Fibroblast of pulmonary artery (primary cell): ENCODE measurements at regions not wholly inside any gene's neighbourhood (a gene's known extent, or its start where the extent isn't known, plus 50 kb on each side); places are given as distances from the start of the nearest gene placed in this dataset.

ENCODE experiments used
- DNase-seq: peaks from one replicate; pipeline ENCODE4 v3.0.0-alpha.2; 2010; ENCODE audit warnings: low read depth
- H3K4me3 ChIP-seq: replicated peaks from 2 replicates; pipeline ENCODE4 v1.5.1; 2011; ENCODE audit warnings: low read depth, mild to moderate bottlenecking, control low read depth, low read length, moderate library complexity
- CTCF ChIP-seq: IDR thresholded peaks from 2 replicates; pipeline ENCODE4 v1.5.1; 2011; ENCODE audit warnings: mild to moderate bottlenecking, control low read depth, low read length, inconsistent platforms; ENCODE audit errors: missing control alignments

DNA sequence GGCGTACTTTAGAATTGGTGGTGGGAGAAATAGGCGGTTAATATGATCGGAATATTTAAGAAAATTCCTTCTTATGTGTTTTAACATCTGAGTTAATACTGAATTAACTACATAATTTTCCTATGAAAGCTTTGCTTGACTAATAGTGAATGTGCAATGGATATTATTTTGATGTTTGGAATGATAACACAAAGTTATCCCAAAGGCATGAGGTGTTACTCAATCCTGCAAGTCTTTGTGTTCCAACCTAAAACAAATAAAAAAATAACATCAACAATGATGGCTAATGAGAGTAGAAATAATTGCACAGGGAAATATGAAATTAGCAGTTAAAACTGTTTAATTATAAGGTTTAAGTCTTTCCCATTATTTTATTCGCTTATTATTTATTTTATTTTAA is 183.6 kb upstream of the ARSJ start:
- TF ChIP-seq CTCF = no peak
- no peak overlapping the region for H3K4me3 ChIP-seq
- no peak for DNase-seq

DNA sequence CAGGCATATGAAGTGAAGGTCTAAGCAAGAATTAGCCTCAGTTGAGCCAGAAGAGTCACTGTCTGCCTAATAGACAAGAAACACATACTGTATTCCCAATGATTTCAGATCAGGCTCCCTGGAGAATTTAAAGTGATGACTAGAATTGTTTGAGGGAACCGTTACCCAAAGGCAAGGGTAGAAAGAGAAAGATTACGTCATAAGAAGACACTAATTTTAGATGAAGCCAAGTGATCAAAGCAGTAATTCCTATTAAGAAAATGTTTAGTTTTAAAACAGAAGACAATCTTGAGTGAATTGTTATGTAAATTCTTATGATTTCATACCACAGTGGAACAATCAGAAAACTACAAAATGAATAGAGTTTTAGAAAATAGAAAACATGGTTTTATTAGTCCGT is 194.5 kb upstream of the ARSJ start:
- no peak for TF ChIP-seq CTCF
- H3K4me3 ChIP-seq = no peak overlapping the region
- no peak for DNase-seq

- DNase-seq = no peak
- no peak overlapping the region for H3K4me3 ChIP-seq
- TF ChIP-seq CTCF = no peak
Measured at GRCh38 chr4:114177628-114178027, 198.2 kb upstream of the ARSJ start.

- no peak for TF ChIP-seq CTCF
- H3K4me3 ChIP-seq = no peak overlapping the region
- no peak for DNase-seq
Measured at GRCh38 chr4:114178392-114178791, 198.9 kb upstream of the ARSJ start.

- peak; percentile 86 for DNase-seq
- peak; percentile 82 for TF ChIP-seq CTCF
- H3K4me3 ChIP-seq = no peak overlapping the region
Measured at GRCh38 chr4:114180481-114180880, 201.0 kb upstream of the ARSJ start.

DNA sequence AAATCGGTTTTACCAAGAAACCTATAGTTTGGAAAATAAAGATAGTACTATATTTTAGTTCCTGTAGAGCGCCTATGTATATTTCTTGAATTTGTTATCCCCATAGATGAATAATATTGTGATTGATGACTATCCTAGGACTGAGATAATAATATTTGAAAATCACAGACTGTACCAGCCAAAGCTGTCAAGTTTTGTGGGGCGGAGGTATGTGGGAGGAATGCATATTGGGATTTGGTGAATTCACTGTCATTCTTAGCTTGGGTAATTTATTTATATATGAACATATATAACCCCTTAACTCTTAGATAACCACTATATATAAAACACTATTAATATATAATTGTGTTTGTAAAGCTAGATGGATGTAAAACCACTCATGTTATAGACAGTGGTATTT is 205.5 kb upstream of the ARSJ start:
- no peak for DNase-seq
- no peak overlapping the region for H3K4me3 ChIP-seq
- no peak for TF ChIP-seq CTCF

DNA sequence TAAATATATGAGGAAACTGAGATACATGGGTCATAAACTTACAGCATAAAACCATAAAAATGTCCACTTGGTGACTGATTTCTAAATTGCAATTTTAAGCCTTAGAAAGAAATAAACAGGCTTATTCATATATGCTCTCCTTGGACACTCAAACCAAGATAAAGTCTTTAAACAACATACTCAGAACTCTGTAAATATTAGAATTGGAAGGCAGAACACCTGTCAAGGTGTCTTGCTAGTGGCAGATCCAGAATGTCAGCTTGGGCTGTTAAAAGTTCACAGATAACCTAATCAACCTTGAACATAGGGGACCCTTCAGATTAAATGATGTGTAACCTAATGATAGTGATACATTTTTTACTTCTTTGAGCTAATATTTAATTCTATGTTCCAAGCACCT is 208.1 kb upstream of the ARSJ start:
- DNase-seq = no peak
- TF ChIP-seq CTCF = no peak
- no peak overlapping the region for H3K4me3 ChIP-seq
